Sigmoid colon (tissue), 6 donors: ENCODE measurements at regions not wholly inside any gene's neighbourhood (a gene's known extent, or its start where the extent isn't known, plus 50 kb on each side); places are given as distances from the start of the nearest gene placed in this dataset.

Experiments used
- DNase-seq: peaks from one replicate; pipeline ENCODE4 v3.0.0-alpha.2; 2019
- H3K27ac ChIP-seq, 4 donors: fragments of 200-600 bp; sonication (generic); one replicate each; pipeline ENCODE4 v1.5.1; 2016 to 2019; ENCODE audit warnings: mild to moderate bottlenecking in 1 of 4
- H3K27me3 ChIP-seq, 3 donors: fragments of 200-600 bp; sonication (generic); one replicate each; pipeline ENCODE4 v1.5.1; 2019; ENCODE audit warnings: mild to moderate bottlenecking in 1 of 3
- H3K36me3 ChIP-seq, 4 donors: fragments of 200-600 bp; sonication (generic); one replicate each; pipeline ENCODE4 v1.5.1; 2016 to 2019
- H3K4me1 ChIP-seq, 4 donors: fragments of 200-600 bp; sonication (generic); one replicate each; pipeline ENCODE4 v1.5.1; 2017 to 2019
- H3K4me3 ChIP-seq, 4 donors: fragments of 200-600 bp; sonication (generic); one replicate each; pipeline ENCODE4 v1.5.1; 2017 to 2019; ENCODE audit warnings: mild to moderate bottlenecking in 2 of 4, moderate library complexity in 1 of 4
- H3K9me3 ChIP-seq, 4 donors: fragments of 200-600 bp in 3 of 4; sonication (generic) in 3 of 4; one replicate each; pipeline versions ENCODE4 v1.5.1 to v1.6.1; 2013 to 2019
- CTCF ChIP-seq, 4 experiments: fragments of 450-650 bp in 3 of 4; fragments of 200-600 bp in 1 of 4; IDR thresholded peaks; one replicate each; pipeline ENCODE4 v1.5.1; 2016 to 2019; ENCODE audit warnings: antibody characterized with exemption in 4 of 4, mild to moderate bottlenecking in 3 of 4, moderate library complexity in 2 of 4
- EP300 ChIP-seq, 4 donors: sonication (generic); formaldehyde crosslinking; IDR thresholded peaks; one replicate each; pipeline ENCODE4 v1.6.1; 2017; ENCODE audit warnings: antibody characterized with exemption in 4 of 4
- POLR2A ChIP-seq, 2 donors: fragments of 450-650 bp; IDR thresholded peaks; one replicate each; pipeline ENCODE4 v1.6.1; 2016; ENCODE audit warnings: antibody characterized with exemption in 2 of 2, mild to moderate bottlenecking in 2 of 2, moderate library complexity in 2 of 2
- POLR2AphosphoS5 ChIP-seq, 4 donors: sonication (generic); formaldehyde crosslinking; IDR thresholded peaks; one replicate each; pipeline ENCODE4 v1.6.1; 2017; ENCODE audit warnings: antibody characterized with exemption in 4 of 4
- whole genome bisulfite sequencing, 2 donors: extraction: QIAGEN DNeasy Blood & Tissue Kit; methylation state at CpG; one replicate each; pipeline ENCODE4 v1.1.7; 2013; 5-methylcytosine and 5-hydroxymethylcytosine counted together
- intact Hi-C: fragments of 100-400 bp; cut with DNase I; formaldehyde crosslinking; loops from one replicate; pipeline ENCODE4 v1.15.1; 2023
- donor health status: healthy with polysubstance abuse.
- donor health status: healthy.

- DNase-seq = no peak
- Histone ChIP-seq H3K4me3 (no peak overlapping the region), H3K9me3 (no peaks in the 10 kb centered on the region), H3K27me3 (no peaks in the 10 kb centered on the region), H3K27ac (no peak overlapping the region), H3K4me1 (no peaks in the 10 kb centered on the region), H3K36me3 (no peaks in the 10 kb centered on the region)
- no peak for TF ChIP-seq CTCF (IDR thresholded peaks at IDR 0.05)
- no peak for TF ChIP-seq POLR2A (IDR thresholded peaks at IDR 0.05)
- TF ChIP-seq POLR2AphosphoS5 (IDR thresholded peaks at IDR 0.05) = no peak
- TF ChIP-seq EP300 (IDR thresholded peaks at IDR 0.05) = no peak
- WGBS, 2 donors = 45 to 92% methylated on average over 1 of the region's 1 CpG
- intact Hi-C loops = no loop called here
Observed at GRCh38 chr12:24725616-24726015, 223.3 kb downstream of the BCAT1 start.

- TF ChIP-seq POLR2A (IDR thresholded peaks at IDR 0.05) = no peak
- TF ChIP-seq POLR2AphosphoS5 (IDR thresholded peaks at IDR 0.05) = no peak
- TF ChIP-seq CTCF (IDR thresholded peaks at IDR 0.05) = no peak
- no peak for TF ChIP-seq EP300 (IDR thresholded peaks at IDR 0.05)
- WGBS, 2 donors = 64 to 73% methylated on average over 5 of the region's 5 CpGs
- no peaks in the 10 kb centered on the region for H3K36me3 ChIP-seq
- no peaks in the 10 kb centered on the region for H3K9me3 ChIP-seq
- H3K4me1 ChIP-seq = no peaks in the 10 kb centered on the region
- H3K27me3 ChIP-seq = no peaks in the 10 kb centered on the region
- intact Hi-C loops = no loop called here
- no peak for DNase-seq
- H3K4me3 ChIP-seq = no peak overlapping the region
- no peak overlapping the region for H3K27ac ChIP-seq
Observed at GRCh38 chr12:24724814-24725213, 224.1 kb downstream of the BCAT1 start.

GRCh38 chr12:24723759-24724158 lies 225.1 kb downstream of the BCAT1 start:
- no peaks in the 10 kb centered on the region for H3K27me3 ChIP-seq
- DNase-seq = no peak
- TF ChIP-seq EP300 (IDR thresholded peaks at IDR 0.05) (no peak), CTCF (IDR thresholded peaks at IDR 0.05) (no peak), POLR2AphosphoS5 (IDR thresholded peaks at IDR 0.05) (no peak), POLR2A (IDR thresholded peaks at IDR 0.05) (no peak)
- no peaks in the 10 kb centered on the region for H3K4me1 ChIP-seq
- intact Hi-C loops = no loop called here
- H3K9me3 ChIP-seq = no peaks in the 10 kb centered on the region
- H3K27ac ChIP-seq = no peak overlapping the region
- no peak overlapping the region for H3K4me3 ChIP-seq
- H3K36me3 ChIP-seq = no peaks in the 10 kb centered on the region

GRCh38 chr12:24721191-24721590 lies 227.7 kb downstream of the BCAT1 start:
- TF ChIP-seq EP300 (IDR thresholded peaks at IDR 0.05) (no peak), POLR2AphosphoS5 (IDR thresholded peaks at IDR 0.05) (no peak), CTCF (IDR thresholded peaks at IDR 0.05) (no peak), POLR2A (IDR thresholded peaks at IDR 0.05) (no peak)
- no peak overlapping the region for H3K27ac ChIP-seq
- DNase-seq = no peak
- H3K4me1 ChIP-seq = no peaks in the 10 kb centered on the region
- no peaks in the 10 kb centered on the region for H3K36me3 ChIP-seq
- no peaks in the 10 kb centered on the region for H3K9me3 ChIP-seq
- H3K4me3 ChIP-seq = no peak overlapping the region
- intact Hi-C loops = no loop called here
- H3K27me3 ChIP-seq = no peaks in the 10 kb centered on the region

GRCh38 chr12:24719293-24719721 lies 229.6 kb downstream of the BCAT1 start:
- no peak overlapping the region for H3K27ac ChIP-seq
- no peaks in the 10 kb centered on the region for H3K27me3 ChIP-seq
- no peak for TF ChIP-seq CTCF (IDR thresholded peaks at IDR 0.05)
- TF ChIP-seq POLR2A (IDR thresholded peaks at IDR 0.05) = no peak
- no peak for TF ChIP-seq POLR2AphosphoS5 (IDR thresholded peaks at IDR 0.05)
- no peak for TF ChIP-seq EP300 (IDR thresholded peaks at IDR 0.05)
- H3K36me3 ChIP-seq = no peaks in the 10 kb centered on the region
- no peak overlapping the region for H3K4me3 ChIP-seq
- H3K9me3 ChIP-seq = no peaks in the 10 kb centered on the region
- intact Hi-C loops = no loop called here
- H3K4me1 ChIP-seq = no peaks in the 10 kb centered on the region
- no peak for DNase-seq
- WGBS, 2 donors = 46 to 68% methylated on average over 1 of the region's 1 CpG
